Natural killer cell (primary cell): ENCODE measurements at regions not wholly inside any gene's neighbourhood (a gene's known extent, or its start where the extent isn't known, plus 50 kb on each side); places are given as distances from the start of the nearest gene placed in this dataset.

ENCODE experiments used
- ATAC-seq, 3 donors: fragments of 150-1000 bp in 2 of 3; fragments of 200-7000 bp in 1 of 3; cut with Tn5 transposase; 1 replicate in 1 of 3; 2 replicates in 2 of 3; pipeline ENCODE4 v1.10.0; 2021; ENCODE audit warnings: mild to moderate bottlenecking in 2 of 3, moderate library complexity in 2 of 3
- DNase-seq, 2 donors: peaks; one replicate each; pipeline versions ENCODE4 v3.0.0 to v3.0.0-alpha.2; 2013 to 2021; ENCODE audit warnings: mixed read lengths in 1 of 2
- H3K27ac ChIP-seq: one replicate; pipeline ENCODE4 v1.5.1; 2013; ENCODE audit warnings: mild to moderate bottlenecking, low read length
- H3K27me3 ChIP-seq: one replicate; pipeline ENCODE4 v1.6.1; 2013; ENCODE audit warnings: low read length; ENCODE audit not compliant: control insufficient read depth, insufficient read depth
- H3K36me3 ChIP-seq: one replicate; pipeline ENCODE4 v1.6.1; 2013; ENCODE audit warnings: low read length; ENCODE audit not compliant: control insufficient read depth, insufficient read depth
- H3K4me1 ChIP-seq: one replicate; pipeline ENCODE4 v1.6.1; 2013; ENCODE audit warnings: low read length; ENCODE audit not compliant: control insufficient read depth, insufficient read depth
- H3K4me3 ChIP-seq: one replicate; pipeline ENCODE4 v1.5.1; 2013; ENCODE audit warnings: low read length
- H3K9me3 ChIP-seq: one replicate; pipeline ENCODE4 v1.6.1; 2013; ENCODE audit warnings: low read length; ENCODE audit not compliant: control insufficient read depth, insufficient read depth
- H3K27ac Mint-ChIP-seq, 2 donors: one replicate each; pipeline ENCODE4 v1.8.0; 2022; ENCODE audit warnings: mild to moderate bottlenecking in 2 of 2, mixed read lengths in 2 of 2, moderate library complexity in 1 of 2
- H3K27me3 Mint-ChIP-seq, 2 donors: one replicate each; pipeline ENCODE4 v1.8.0; 2022; ENCODE audit warnings: low read depth in 2 of 2, mixed read lengths in 2 of 2
- H3K36me3 Mint-ChIP-seq: one replicate; pipeline ENCODE4 v1.8.0; 2022; ENCODE audit warnings: mixed read lengths
- H3K4me1 Mint-ChIP-seq, 2 donors: one replicate each; pipeline ENCODE4 v1.8.0; 2022; ENCODE audit warnings: mixed read lengths in 2 of 2
- H3K4me3 Mint-ChIP-seq: one replicate; pipeline ENCODE4 v1.8.0; 2022; ENCODE audit warnings: mild to moderate bottlenecking, moderate library complexity, mixed read lengths
- H3K9me3 Mint-ChIP-seq, 2 donors: one replicate each; pipeline ENCODE4 v1.8.0; 2022; ENCODE audit warnings: mixed read lengths in 2 of 2
- CTCF ChIP-seq: fragments of 200-600 bp; IDR thresholded peaks from one replicate; pipeline ENCODE4 v1.8.0; 2022; ENCODE audit warnings: antibody characterized with exemption
- WGBS: methylation state at CpG from one replicate; pipeline ENCODE4 v1.1.7; 2013; ENCODE audit warnings: missing lambda C conversion rate; ENCODE audit not compliant: insufficient coverage; 5-methylcytosine and 5-hydroxymethylcytosine counted together
- intact Hi-C: fragments of 100-400 bp; cut with micrococcal nuclease; formaldehyde crosslinking; loops from one replicate; pipeline ENCODE4 v1.14.2; 2022

DNA sequence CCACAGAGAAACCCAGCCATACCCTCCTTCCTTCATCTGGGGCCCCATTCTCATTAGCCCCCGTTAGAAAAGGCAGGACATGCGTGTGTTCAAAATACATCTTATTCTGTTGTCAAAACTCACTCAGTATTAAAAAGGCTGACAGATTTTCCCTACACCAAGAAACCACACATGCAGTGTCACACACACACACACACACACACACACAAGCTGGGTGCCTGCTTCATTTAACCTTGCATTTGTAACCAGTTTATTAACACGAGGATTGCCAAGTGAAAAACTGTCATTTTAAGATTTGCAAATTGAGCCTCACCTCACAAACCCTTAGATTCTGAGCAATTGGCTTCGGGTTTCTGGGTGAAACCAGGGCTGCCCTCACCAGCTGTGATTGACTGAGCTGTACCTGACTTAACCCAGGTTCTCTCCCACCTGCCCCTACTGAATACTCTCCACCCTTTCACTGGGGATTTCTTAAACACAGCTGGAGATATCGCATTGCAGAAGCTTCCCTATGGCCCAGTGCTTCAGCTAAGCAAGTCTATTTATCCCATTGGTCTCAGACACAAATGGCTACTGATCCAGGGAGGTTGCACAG lies 172.7 kb upstream of the ZNF507 start:
- no peaks in the 10 kb centered on the region for H3K27me3 ChIP-seq
- Mint-ChIP-seq H3K27ac (no peak overlapping the region), H3K4me3 (no peak overlapping the region), H3K27me3 (peaks cover 0 to 6% of the 10 kb centered on the region in 2 donors), H3K9me3 (no peaks in the 10 kb centered on the region), H3K36me3 (no peaks in the 10 kb centered on the region), H3K4me1 (no peaks in the 10 kb centered on the region)
- no peak for ATAC-seq
- no peak for TF ChIP-seq CTCF
- WGBS = 74% methylated on average over 5 of the region's 5 CpGs
- no peaks in the 10 kb centered on the region for H3K4me1 ChIP-seq
- H3K36me3 ChIP-seq = no peaks in the 10 kb centered on the region
- intact Hi-C loops = no loop called here
- H3K4me3 ChIP-seq = no peak overlapping the region
- no peaks in the 10 kb centered on the region for H3K9me3 ChIP-seq
- no peak overlapping the region for H3K27ac ChIP-seq
- no peak for DNase-seq

DNA sequence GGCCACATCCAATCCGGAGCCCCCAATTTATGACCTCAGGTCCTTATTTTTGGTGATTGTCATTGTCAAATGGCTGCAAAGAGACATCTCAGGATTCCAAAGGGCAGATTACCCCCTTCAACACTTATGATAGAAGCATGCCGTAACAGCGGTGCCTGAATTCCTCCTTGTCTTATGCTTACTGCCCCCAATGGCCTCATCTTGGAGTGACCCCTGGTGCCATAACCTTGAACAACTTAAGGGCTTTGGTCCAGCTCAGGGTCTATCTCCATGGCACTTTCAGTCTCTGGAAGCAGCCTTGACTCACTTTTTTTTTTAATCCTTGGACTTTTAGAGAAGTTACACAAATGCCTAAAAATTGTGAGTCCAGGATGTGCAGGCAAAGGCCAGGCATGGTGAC lies 171.6 kb upstream of the ZNF507 start:
- intact Hi-C loops = no loop called here
- 91% methylated on average over 3 of the region's 3 CpGs for WGBS

GRCh38 chr19:32174386-32175113 lies 170.9 kb upstream of the ZNF507 start:
- Mint-ChIP-seq H3K4me1 (no peaks in the 10 kb centered on the region), H3K36me3 (no peaks in the 10 kb centered on the region), H3K27ac (no peak overlapping the region), H3K9me3 (no peaks in the 10 kb centered on the region), H3K27me3 (peaks cover 0 to 2% of the 10 kb centered on the region in 2 donors), H3K4me3 (no peak overlapping the region)
- WGBS = 86% methylated on average over 9 of the region's 10 CpGs
- TF ChIP-seq CTCF = no peak
- ATAC-seq (no peak), DNase-seq (no peak)
- Histone ChIP-seq H3K27ac (no peak overlapping the region), H3K27me3 (no peaks in the 10 kb centered on the region), H3K36me3 (no peaks in the 10 kb centered on the region), H3K4me3 (no peak overlapping the region), H3K4me1 (no peaks in the 10 kb centered on the region), H3K9me3 (no peaks in the 10 kb centered on the region)
- intact Hi-C loops = no loop called here

More for the DNA sequence above, 171.6 kb upstream of the ZNF507 start:
- no peak overlapping the region for H3K27ac ChIP-seq
- no peaks in the 10 kb centered on the region for H3K36me3 ChIP-seq
- peaks cover 2 to 4% of the 10 kb centered on the region in 2 donors for H3K27me3 Mint-ChIP-seq
- no peak overlapping the region for H3K27ac Mint-ChIP-seq
- H3K9me3 ChIP-seq = no peaks in the 10 kb centered on the region
- no peak overlapping the region for H3K4me3 Mint-ChIP-seq
- H3K4me3 ChIP-seq = no peak overlapping the region
- H3K4me1 ChIP-seq = no peaks in the 10 kb centered on the region
- ATAC-seq (no peak), DNase-seq (no peak)
- TF ChIP-seq CTCF = no peak
- no peaks in the 10 kb centered on the region for H3K27me3 ChIP-seq
- H3K9me3 Mint-ChIP-seq = no peaks in the 10 kb centered on the region
- no peaks in the 10 kb centered on the region for H3K4me1 Mint-ChIP-seq
- no peaks in the 10 kb centered on the region for H3K36me3 Mint-ChIP-seq

DNA sequence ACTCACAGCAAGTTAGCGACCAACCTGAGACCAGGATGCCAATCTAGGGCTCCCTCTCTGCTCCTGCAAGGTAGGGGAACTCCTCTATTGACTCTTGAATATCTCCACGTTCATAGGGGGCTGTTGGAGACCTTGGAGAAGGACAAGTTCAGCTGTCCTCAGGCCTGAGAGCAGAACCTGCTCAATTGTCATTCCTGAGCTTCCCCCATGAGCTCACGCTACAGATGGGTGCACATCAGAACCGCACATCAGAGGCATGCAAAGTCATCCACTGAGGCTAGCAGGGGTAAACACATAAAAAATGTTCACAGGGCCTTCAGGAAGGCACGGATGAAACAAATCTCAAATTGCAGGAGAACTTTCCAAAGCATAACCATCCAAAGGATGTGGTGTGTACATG lies 168.8 kb upstream of the ZNF507 start:
- Mint-ChIP-seq H3K4me1 (no peaks in the 10 kb centered on the region), H3K27ac (no peak overlapping the region), H3K27me3 (peaks cover 0 to 2% of the 10 kb centered on the region in 2 donors), H3K36me3 (no peaks in the 10 kb centered on the region), H3K9me3 (no peaks in the 10 kb centered on the region), H3K4me3 (no peak overlapping the region)
- ATAC-seq (no peak), DNase-seq (no peak)
- Histone ChIP-seq H3K4me1 (no peaks in the 10 kb centered on the region), H3K36me3 (no peaks in the 10 kb centered on the region), H3K27ac (no peak overlapping the region), H3K9me3 (no peaks in the 10 kb centered on the region), H3K27me3 (no peaks in the 10 kb centered on the region), H3K4me3 (no peak overlapping the region)
- 72% methylated on average over 5 of the region's 5 CpGs for WGBS
- TF ChIP-seq CTCF = no peak
- intact Hi-C loops = no loop called here
